ENCODE measurements at regions not wholly inside any gene's neighbourhood (a gene's known extent, or its start where the extent isn't known, plus 50 kb on each side); places are given as distances from the start of the nearest gene placed in this dataset.

GRCh38 chr1:170864876-170865538, 70.3 kb upstream of the MROH9 start:
- no peak for DNase-seq

GRCh38 chr1:170866646-170867045, 68.7 kb upstream of the MROH9 start:
- DNase-seq, result no peak

- DNase-seq, result no peak
Measured at GRCh38 chr1:170871868-170872267, 63.5 kb upstream of the MROH9 start.

- no peak for DNase-seq
Measured at GRCh38 chr1:170872663-170873062, 62.7 kb upstream of the MROH9 start.

GRCh38 chr1:170874671-170875070, 60.7 kb upstream of the MROH9 start:
- DNase-seq, result no peak

- peak; percentile 71 for DNase-seq
Measured at GRCh38 chr1:170881268-170882265, 53.8 kb upstream of the MROH9 start.
